GM23338 (cell line): ENCODE measurements at regions not wholly inside any gene's neighbourhood (a gene's known extent, or its start where the extent isn't known, plus 50 kb on each side); places are given as distances from the start of the nearest gene placed in this dataset.

ENCODE experiments used
- ATAC-seq: fragments of 200-7000 bp; cut with Tn5 transposase; 3 replicates; pipeline ENCODE4 v1.9.1; 2020
- DNase-seq: peaks from one replicate; pipeline ENCODE4 v3.0.0-alpha.2; 2015; ENCODE audit warnings: low spot score
- H2AFZ ChIP-seq: fragments of 200-600 bp; sonication (generic); 2 replicates; pipeline ENCODE4 v1.8.0; 2016; ENCODE audit warnings: antibody characterized with exemption, mild to moderate bottlenecking, moderate library complexity
- H3F3A ChIP-seq: fragments of 200-600 bp; sonication (generic); replicated peaks from 2 replicates; pipeline ENCODE4 v1.8.0; 2017; ENCODE audit warnings: antibody characterized with exemption, mixed run types, low read depth
- H3K27ac ChIP-seq: fragments of 200-600 bp; sonication (generic); 2 replicates; pipeline ENCODE4 v1.6.1; 2016; ENCODE audit warnings: low read depth
- H3K27me3 ChIP-seq: fragments of 200-600 bp; sonication (generic); 2 replicates; pipeline ENCODE4 v1.8.0; 2016; ENCODE audit warnings: mild to moderate bottlenecking, mixed run types, moderate library complexity; ENCODE audit not compliant: insufficient read depth
- H3K36me3 ChIP-seq: fragments of 200-600 bp; sonication (generic); 2 replicates; pipeline ENCODE4 v1.8.0; 2016; ENCODE audit warnings: mild to moderate bottlenecking; ENCODE audit not compliant: insufficient read depth
- H3K4me1 ChIP-seq: fragments of 200-600 bp; sonication (generic); 2 replicates; pipeline ENCODE4 v1.8.0; 2016; ENCODE audit warnings: mild to moderate bottlenecking, moderate library complexity; ENCODE audit not compliant: insufficient read depth
- H3K4me2 ChIP-seq: fragments of 200-600 bp; sonication (generic); 2 replicates; pipeline ENCODE4 v1.7.1; 2017; ENCODE audit warnings: mixed run types
- H3K4me3 ChIP-seq: fragments of 200-600 bp; sonication (generic); 2 replicates; pipeline ENCODE4 v1.6.1; 2016; ENCODE audit warnings: mixed run types
- H3K79me2 ChIP-seq: fragments of 200-600 bp; sonication (generic); replicated peaks from 2 replicates; pipeline ENCODE4 v1.8.0; 2017; ENCODE audit warnings: mild to moderate bottlenecking; ENCODE audit not compliant: insufficient read depth
- H3K9me2 ChIP-seq: fragments of 200-600 bp; sonication (generic); 2 replicates; pipeline ENCODE4 v1.8.0; 2017; ENCODE audit not compliant: insufficient read depth
- H4K20me1 ChIP-seq: fragments of 200-600 bp; sonication (generic); replicated peaks from 2 replicates; pipeline ENCODE4 v1.8.0; 2017; ENCODE audit warnings: mild to moderate bottlenecking; ENCODE audit not compliant: insufficient read depth
- H3K27ac Mint-ChIP-seq: 2 replicates; pipeline ENCODE4 v1.8.0; 2020; ENCODE audit warnings: inconsistent platforms, mild to moderate bottlenecking, moderate library complexity, mixed read lengths
- H3K27me3 Mint-ChIP-seq: 3 replicates; pipeline ENCODE4 v1.8.0; 2022; ENCODE audit warnings: low read depth, mild to moderate bottlenecking, moderate library complexity, mixed read lengths, inconsistent platforms; ENCODE audit not compliant: insufficient read depth, poor library complexity
- H3K36me3 Mint-ChIP-seq: 3 replicates; pipeline ENCODE4 v1.8.0; 2021; ENCODE audit warnings: low read depth, mild to moderate bottlenecking, inconsistent platforms, moderate library complexity, mixed read lengths
- H3K4me1 Mint-ChIP-seq: 3 replicates; pipeline ENCODE4 v1.8.0; 2020; ENCODE audit warnings: mild to moderate bottlenecking, inconsistent platforms, mixed read lengths
- H3K4me3 Mint-ChIP-seq: 3 replicates; pipeline ENCODE4 v1.8.0; 2021; ENCODE audit warnings: moderate library complexity, mild to moderate bottlenecking, inconsistent platforms, mixed read lengths
- H3K9me3 Mint-ChIP-seq: 3 replicates; pipeline ENCODE4 v1.8.0; 2020; ENCODE audit warnings: moderate library complexity, mild to moderate bottlenecking, inconsistent platforms, mixed read lengths
- CREB1 ChIP-seq: fragments of 250-450 bp; sonication (Bioruptor Pico); IDR thresholded peaks from 2 replicates; pipeline ENCODE4 v1.5.0; 2020; ENCODE audit warnings: low read depth, mild to moderate bottlenecking, moderate library complexity
- ETS1 ChIP-seq: IDR thresholded peaks from 2 replicates; pipeline ENCODE4 v1.6.1; 2016; ENCODE audit warnings: antibody characterized with exemption
- EZH2 ChIP-seq: fragments of 200-600 bp; sonication (generic); IDR thresholded peaks from one replicate; pipeline ENCODE4 v1.8.0; 2017; ENCODE audit warnings: antibody characterized with exemption, mild to moderate bottlenecking, low read depth; ENCODE audit not compliant: unreplicated experiment
- EZH2phosphoT487 ChIP-seq: fragments of 200-600 bp; sonication (generic); IDR thresholded peaks from one replicate; pipeline ENCODE4 v1.8.1; 2018; ENCODE audit warnings: antibody characterized with exemption; ENCODE audit not compliant: unreplicated experiment
- JUNB ChIP-seq: IDR thresholded peaks from one replicate; pipeline ENCODE4 v1.6.1; 2016; ENCODE audit warnings: antibody characterized with exemption; ENCODE audit not compliant: unreplicated experiment
- NANOG ChIP-seq: IDR thresholded peaks from 2 replicates; pipeline ENCODE4 v1.6.1; 2016; ENCODE audit warnings: antibody characterized with exemption, borderline replicate concordance
- POLR2AphosphoS5 ChIP-seq: IDR thresholded peaks from 2 replicates; pipeline ENCODE4 v1.6.1; 2016; ENCODE audit warnings: antibody characterized with exemption, low read depth
- REST ChIP-seq: IDR thresholded peaks from one replicate; pipeline ENCODE4 v1.6.1; 2018; ENCODE audit warnings: antibody characterized with exemption; ENCODE audit not compliant: unreplicated experiment
- STAT1 ChIP-seq: IDR thresholded peaks from one replicate; pipeline ENCODE4 v1.6.1; 2016; ENCODE audit warnings: antibody characterized with exemption; ENCODE audit not compliant: unreplicated experiment
- ZNF114 ChIP-seq: fragments of 250-450 bp; sonication (Bioruptor Pico); IDR thresholded peaks from 2 replicates; pipeline ENCODE4 v1.5.0; 2020; ENCODE audit warnings: mild to moderate bottlenecking, moderate library complexity
- ZNF331 ChIP-seq: fragments of 250-450 bp; sonication (Bioruptor Pico); IDR thresholded peaks from 2 replicates; pipeline ENCODE4 v1.5.0; 2020; ENCODE audit warnings: low read depth, mild to moderate bottlenecking, moderate library complexity
- ZNF462 ChIP-seq: fragments of 250-450 bp; sonication (Bioruptor Pico); IDR thresholded peaks from 2 replicates; pipeline ENCODE4 v1.5.0; 2020; ENCODE audit warnings: mild to moderate bottlenecking, moderate library complexity
- TF ChIP-seq, protein P1 (sequence below), 2 experiments: fragments of 200-600 bp in 1 of 2; sonication (generic) in 1 of 2; conservative IDR thresholded peaks; 2 replicates each; pipeline versions ENCODE4 v1.5.1 to v1.6.1; 2016 to 2017; ENCODE audit warnings: antibody characterized with exemption in 2 of 2, low read depth in 2 of 2, mild to moderate bottlenecking in 2 of 2, moderate library complexity in 1 of 2

DNA sequence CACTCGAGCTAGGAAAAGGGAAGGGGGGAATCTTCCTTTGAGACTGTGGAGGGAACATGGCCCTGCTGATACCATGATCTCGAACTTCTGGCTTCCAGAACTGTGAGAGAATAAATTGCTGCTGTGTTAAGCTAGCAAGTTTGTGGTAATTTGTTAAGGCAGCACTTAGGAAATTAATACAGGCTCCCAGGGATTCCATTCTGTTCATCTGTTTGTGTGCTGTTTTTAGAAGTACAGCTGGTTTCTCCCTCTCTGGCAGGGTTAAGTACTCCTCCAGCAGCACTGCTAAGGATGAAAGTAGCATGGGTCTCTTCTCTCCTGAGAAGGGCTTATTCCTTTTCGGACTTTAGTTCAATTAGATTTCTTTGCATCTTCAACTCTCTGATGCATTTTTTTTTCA is 268.3 kb downstream of the HHIPL2 start:
- Histone ChIP-seq H3K4me1 (no peaks in the 10 kb centered on the region), H3F3A (no peaks in the 10 kb centered on the region), H4K20me1 (no peaks in the 10 kb centered on the region), H3K27ac (no peak overlapping the region), H3K79me2 (no peaks in the 10 kb centered on the region), H3K27me3 (no peaks in the 10 kb centered on the region), H3K4me3 (no peak overlapping the region), H3K4me2 (no peak overlapping the region), H2AFZ (no peak overlapping the region), H3K36me3 (no peaks in the 10 kb centered on the region), H3K9me2 (peaks cover 8% of the 10 kb centered on the region; the same call in 1 of the 2 replicates)
- Mint-ChIP-seq H3K4me1 (no peaks in the 10 kb centered on the region; the same call in 2 of the 3 replicates), H3K36me3 (no peaks in the 10 kb centered on the region), H3K27ac (no peak overlapping the region), H3K9me3 (peaks cover 6% of the 10 kb centered on the region; the same call in 1 of the 3 replicates), H3K4me3 (no peak overlapping the region), H3K27me3 (peaks cover 2% of the 10 kb centered on the region)
- DNase-seq (no peak), ATAC-seq (no peak)
- TF ChIP-seq ZNF331 (CRISPR knock-in tag) (no peak), STAT1 (no peak), ETS1 (no peak), ZNF114 (no peak), EZH2 (no peak), EZH2phosphoT487 (no peak), CREB1 (no peak), ZNF462 (no peak), POLR2AphosphoS5 (no peak), REST (no peak), NANOG (no peak), JUNB (no peak)
- TF ChIP-seq, protein P1, sequence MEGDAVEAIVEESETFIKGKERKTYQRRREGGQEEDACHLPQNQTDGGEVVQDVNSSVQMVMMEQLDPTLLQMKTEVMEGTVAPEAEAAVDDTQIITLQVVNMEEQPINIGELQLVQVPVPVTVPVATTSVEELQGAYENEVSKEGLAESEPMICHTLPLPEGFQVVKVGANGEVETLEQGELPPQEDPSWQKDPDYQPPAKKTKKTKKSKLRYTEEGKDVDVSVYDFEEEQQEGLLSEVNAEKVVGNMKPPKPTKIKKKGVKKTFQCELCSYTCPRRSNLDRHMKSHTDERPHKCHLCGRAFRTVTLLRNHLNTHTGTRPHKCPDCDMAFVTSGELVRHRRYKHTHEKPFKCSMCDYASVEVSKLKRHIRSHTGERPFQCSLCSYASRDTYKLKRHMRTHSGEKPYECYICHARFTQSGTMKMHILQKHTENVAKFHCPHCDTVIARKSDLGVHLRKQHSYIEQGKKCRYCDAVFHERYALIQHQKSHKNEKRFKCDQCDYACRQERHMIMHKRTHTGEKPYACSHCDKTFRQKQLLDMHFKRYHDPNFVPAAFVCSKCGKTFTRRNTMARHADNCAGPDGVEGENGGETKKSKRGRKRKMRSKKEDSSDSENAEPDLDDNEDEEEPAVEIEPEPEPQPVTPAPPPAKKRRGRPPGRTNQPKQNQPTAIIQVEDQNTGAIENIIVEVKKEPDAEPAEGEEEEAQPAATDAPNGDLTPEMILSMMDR (conservative IDR thresholded peaks at IDR 0.05; ENCODE audit: low read depth in 2 of 2) = no peak
